Fibroblast of the aortic adventitia (primary cell): ENCODE measurements at regions not wholly inside any gene's neighbourhood (a gene's known extent, or its start where the extent isn't known, plus 50 kb on each side); places are given as distances from the start of the nearest gene placed in this dataset.
"Not testable (repeated sequence)": the region's sequence is repeated elsewhere in the genome, so short reads cannot be mapped to it uniquely, and the experiment has no call there.

ENCODE experiments used
- DNase-seq: peaks from one replicate; pipeline ENCODE4 v3.0.0-alpha.2; 2010; ENCODE audit warnings: low read depth
- H3K4me3 ChIP-seq: 2 replicates; pipeline ENCODE4 v1.5.1; 2011; ENCODE audit warnings: low read depth, mild to moderate bottlenecking, control low read depth, low read length, moderate library complexity
- TF ChIP-seq, protein P1 (sequence below): IDR thresholded peaks from 2 replicates; pipeline ENCODE4 v1.5.1; 2011; ENCODE audit warnings: mild to moderate bottlenecking, low read length, control low read depth, inconsistent platforms; ENCODE audit not compliant: insufficient read depth

DNA sequence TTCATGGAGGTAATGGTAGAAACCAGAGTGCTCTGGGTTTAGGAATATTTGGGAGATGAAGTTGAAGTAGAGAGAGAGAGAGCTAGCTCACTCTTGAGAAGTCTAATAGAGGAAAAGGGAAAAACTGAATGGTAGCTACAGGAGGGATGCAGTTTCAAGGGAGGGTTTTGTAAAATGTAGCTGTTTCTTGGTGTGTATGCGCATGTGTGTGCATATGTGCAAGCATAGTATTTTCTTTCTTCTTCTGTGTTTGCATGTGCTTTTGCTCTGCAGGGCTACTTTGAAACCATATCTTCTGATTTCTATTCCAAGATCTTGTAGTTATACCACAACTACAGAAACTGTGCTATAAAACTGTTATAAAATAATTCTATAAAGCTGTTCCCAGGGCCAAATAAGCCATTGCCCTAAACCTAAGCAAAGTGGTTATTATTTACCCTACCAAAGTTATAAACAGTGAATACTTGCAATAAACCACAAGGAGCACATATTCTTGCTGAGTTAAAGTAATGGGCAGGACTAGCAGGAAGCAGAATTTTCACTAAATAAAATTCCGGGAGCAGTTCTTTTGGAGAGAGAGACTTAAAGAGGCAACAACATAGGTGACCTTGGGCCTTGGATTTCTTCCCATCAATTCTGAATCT is 145.3 kb upstream of the ZNF521 start:
- no peak for DNase-seq
- TF ChIP-seq, protein P1, sequence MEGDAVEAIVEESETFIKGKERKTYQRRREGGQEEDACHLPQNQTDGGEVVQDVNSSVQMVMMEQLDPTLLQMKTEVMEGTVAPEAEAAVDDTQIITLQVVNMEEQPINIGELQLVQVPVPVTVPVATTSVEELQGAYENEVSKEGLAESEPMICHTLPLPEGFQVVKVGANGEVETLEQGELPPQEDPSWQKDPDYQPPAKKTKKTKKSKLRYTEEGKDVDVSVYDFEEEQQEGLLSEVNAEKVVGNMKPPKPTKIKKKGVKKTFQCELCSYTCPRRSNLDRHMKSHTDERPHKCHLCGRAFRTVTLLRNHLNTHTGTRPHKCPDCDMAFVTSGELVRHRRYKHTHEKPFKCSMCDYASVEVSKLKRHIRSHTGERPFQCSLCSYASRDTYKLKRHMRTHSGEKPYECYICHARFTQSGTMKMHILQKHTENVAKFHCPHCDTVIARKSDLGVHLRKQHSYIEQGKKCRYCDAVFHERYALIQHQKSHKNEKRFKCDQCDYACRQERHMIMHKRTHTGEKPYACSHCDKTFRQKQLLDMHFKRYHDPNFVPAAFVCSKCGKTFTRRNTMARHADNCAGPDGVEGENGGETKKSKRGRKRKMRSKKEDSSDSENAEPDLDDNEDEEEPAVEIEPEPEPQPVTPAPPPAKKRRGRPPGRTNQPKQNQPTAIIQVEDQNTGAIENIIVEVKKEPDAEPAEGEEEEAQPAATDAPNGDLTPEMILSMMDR, result no peak
- no peak overlapping the region for H3K4me3 ChIP-seq

DNA sequence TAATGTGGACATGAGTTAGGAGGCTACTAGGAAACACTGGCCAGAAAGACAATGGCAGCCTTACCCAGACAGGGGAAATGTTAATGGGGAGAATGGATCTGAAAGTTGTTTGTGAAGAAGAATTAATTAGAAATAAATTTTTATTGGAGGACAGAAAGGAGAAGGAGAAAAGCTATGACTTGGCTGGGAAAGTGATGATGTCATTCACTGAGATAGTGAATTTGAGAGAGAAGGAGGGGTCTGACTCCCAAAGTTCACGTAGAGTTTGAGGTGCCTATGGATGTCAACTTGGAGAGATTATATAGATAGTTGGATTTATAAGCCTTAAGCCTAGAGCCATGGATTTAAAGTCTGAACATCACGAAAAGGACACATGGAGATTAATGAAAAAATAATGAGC is 144.6 kb upstream of the ZNF521 start:
- no peak for DNase-seq
- no peak overlapping the region for H3K4me3 ChIP-seq
- TF ChIP-seq, protein P1, result no peak

DNA sequence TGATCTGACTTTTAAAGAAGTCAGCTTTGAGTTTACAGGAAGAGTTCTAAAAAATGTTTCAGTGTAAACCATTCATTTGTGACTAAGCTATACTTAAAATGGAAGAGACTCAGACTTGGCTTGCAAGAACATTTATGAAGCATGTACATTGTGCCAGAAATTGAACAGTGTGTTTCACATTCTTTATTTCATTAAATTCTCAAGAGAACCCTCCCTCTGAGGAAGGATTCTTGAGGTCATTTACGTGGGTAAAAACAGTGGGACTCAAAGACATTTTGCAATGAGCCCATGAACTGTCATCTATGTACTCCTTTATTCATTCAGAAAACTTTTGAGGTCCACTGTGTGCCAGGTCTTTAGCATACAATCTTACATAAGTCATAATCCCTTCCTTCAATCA is 143.6 kb upstream of the ZNF521 start:
- no peak for DNase-seq
- TF ChIP-seq, protein P1, result no peak
- H3K4me3 ChIP-seq, result no peak overlapping the region

DNA sequence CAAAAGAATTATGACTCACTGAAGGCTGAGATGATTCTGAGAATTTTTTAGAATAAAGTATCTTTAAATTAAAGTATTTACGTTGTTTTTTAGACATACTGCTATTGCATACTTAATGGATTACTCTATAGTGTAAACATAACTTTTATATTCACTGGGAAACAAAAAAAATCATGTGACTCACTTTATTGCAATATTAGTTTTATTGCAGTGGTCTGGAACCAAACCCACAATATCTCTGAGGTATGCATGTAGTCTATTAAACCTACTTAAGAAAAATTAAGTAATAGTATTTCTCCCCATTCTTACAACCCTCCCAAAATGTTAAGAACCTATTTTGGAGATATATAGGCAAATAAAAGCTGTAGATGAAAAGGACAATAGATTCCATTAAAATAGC is 142.9 kb upstream of the ZNF521 start:
- DNase-seq, result no peak
- TF ChIP-seq, protein P1, result no peak
- H3K4me3 ChIP-seq, result no peak overlapping the region

DNA sequence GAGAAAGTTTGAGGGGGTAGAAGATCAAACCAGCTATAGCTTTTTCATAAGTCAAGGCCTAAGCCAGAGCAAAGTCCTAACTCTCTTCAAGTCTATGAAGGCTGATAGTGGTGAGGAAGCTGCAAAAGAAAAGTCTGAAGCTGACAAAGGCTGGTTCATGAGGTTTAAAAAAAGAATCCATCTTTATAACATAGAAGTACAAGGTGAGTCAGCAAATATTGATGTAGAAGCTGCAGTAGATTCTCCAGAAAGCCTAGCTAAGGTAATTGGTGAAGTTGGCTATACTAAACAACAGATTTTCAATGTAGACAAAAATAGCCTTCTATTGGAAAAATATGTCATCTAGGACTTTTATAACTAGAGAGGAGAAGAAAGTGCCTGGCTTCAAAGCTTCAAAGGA is 141.4 kb upstream of the ZNF521 start:
- no peak for DNase-seq
- TF ChIP-seq, protein P1, result no peak
- no peak overlapping the region for H3K4me3 ChIP-seq

DNA sequence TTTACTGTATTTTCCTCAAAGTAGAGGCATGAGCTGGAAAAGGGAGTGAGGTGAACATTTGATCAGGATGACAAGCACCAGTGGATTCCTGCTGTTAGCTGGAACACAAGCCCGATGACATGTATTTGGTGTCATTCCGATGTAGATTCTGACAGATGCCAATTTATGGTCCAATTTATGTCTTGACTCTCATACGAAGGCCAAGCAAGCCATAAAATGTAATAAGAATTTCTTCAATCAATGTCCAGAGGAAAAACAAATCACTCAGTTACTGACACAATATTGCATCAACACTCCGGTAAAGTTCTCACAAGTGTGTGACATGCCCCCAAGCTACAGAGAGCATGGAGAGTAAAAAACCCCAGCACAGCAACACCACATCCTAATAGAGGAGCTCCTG is 138.3 kb upstream of the ZNF521 start:
- TF ChIP-seq, protein P1, result no peak
- DNase-seq, result no peak
- no peak overlapping the region for H3K4me3 ChIP-seq

DNA sequence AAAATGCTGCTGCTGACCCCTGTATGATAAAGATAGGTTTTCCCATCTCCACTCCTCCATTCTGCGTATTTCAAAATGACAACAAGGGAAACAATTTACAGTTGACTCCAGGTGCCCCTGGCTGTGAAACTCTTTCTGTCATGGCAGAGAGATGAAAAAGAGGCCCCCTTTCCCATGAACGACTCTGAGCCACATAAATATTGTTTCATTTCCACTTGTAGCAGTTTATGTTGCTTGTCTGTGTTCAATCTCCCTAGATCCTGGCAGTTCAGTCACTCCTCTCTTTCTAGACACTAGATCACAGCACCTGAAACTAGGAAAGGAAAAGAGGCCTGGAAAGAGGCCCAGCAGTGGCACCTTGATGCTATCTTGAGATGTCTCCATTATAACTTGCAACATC is 121.0 kb upstream of the ZNF521 start:
- DNase-seq, result no peak
- TF ChIP-seq, protein P1, result no peak
- no peak overlapping the region for H3K4me3 ChIP-seq

DNA sequence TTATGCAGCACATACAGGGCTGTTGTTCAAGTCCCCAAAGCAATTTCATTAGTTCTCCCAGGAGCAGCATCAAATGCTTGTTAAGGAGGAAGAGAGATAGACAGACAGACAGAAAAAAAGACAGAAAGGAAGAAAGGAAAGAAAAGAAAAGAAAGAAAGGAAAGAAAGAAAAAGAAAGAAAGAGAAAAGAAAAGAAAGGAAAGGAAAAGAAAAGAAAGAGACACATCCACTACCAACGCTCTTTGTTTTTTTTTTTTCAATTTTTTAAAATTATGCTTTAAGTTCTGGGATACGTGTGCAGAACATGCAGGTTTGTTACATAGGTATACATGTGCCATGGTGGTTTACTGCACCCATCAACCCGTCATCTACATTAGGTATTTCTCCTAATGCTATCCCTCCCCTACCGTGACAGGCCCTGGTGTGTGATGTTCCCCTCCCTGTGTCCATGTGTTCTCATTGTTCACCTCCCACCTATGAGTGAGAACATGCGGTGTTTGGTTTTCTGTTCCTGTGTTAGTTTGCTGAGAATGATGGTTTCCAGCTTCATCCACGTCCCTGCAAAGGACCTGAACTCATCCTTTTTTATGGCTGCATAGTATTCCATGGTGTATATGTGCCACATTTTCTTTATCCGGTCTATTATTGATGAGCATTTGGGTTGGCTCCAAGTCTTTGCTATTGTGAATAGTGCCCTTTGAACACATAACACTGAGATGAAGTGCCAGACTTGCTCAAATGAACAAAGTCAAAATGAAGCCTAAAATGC is 119.0 kb upstream of the ZNF521 start:
- not testable (repeated sequence) for DNase-seq

More for the DNA sequence above, 119.0 kb upstream of the ZNF521 start:
- not testable (repeated sequence) for H3K4me3 ChIP-seq
